ENCODE measurements at regions not wholly inside any gene's neighbourhood (a gene's known extent, or its start where the extent isn't known, plus 50 kb on each side); places are given as distances from the start of the nearest gene placed in this dataset.
"Not testable (repeated sequence)": the region's sequence is repeated elsewhere in the genome, so short reads cannot be mapped to it uniquely, and the experiment has no call there.

DNA sequence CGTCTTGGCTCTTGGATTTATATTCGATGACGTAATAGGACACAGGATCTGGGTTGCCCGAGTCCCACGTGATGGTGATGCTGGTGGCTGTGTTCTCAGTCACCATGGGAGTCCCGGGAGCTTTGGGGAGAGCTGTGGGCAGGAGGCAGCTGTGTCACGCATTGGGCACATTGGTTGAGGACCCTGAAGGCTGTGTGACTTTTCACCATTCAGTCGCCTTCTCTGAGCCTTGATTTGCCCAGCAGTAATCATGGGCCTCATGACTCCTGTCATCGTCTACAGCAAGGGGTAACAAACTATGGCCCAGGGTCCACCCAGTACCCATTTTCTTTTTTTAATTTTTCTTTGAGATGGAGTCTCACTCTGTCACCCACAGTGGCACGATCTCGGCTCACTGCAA, 96.3 kb downstream of the PTPRS start:
- no peaks in the 10 kb centered on the region for H3F3A ChIP-seq (replicated peaks; ENCODE audit: insufficient read depth)
- no peak for TF ChIP-seq GABPA (IDR thresholded peaks at IDR 0.05; ENCODE audit: low read depth)
- no peak for TF ChIP-seq TCF12 (IDR thresholded peaks at IDR 0.05)
- TF ChIP-seq POLR2AphosphoS5 (IDR thresholded peaks at IDR 0.05; ENCODE audit: low read depth, low read length), result no peak
- no peak for TF ChIP-seq YY1 (IDR thresholded peaks at IDR 0.05; ENCODE audit: low read depth)
- TF ChIP-seq SMC3 (IDR thresholded peaks at IDR 0.05; ENCODE audit: low read depth, low read length), result no peak
- TF ChIP-seq, protein P1, sequence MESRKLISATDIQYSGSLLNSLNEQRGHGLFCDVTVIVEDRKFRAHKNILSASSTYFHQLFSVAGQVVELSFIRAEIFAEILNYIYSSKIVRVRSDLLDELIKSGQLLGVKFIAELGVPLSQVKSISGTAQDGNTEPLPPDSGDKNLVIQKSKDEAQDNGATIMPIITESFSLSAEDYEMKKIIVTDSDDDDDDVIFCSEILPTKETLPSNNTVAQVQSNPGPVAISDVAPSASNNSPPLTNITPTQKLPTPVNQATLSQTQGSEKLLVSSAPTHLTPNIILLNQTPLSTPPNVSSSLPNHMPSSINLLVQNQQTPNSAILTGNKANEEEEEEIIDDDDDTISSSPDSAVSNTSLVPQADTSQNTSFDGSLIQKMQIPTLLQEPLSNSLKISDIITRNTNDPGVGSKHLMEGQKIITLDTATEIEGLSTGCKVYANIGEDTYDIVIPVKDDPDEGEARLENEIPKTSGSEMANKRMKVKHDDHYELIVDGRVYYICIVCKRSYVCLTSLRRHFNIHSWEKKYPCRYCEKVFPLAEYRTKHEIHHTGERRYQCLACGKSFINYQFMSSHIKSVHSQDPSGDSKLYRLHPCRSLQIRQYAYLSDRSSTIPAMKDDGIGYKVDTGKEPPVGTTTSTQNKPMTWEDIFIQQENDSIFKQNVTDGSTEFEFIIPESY (IDR thresholded peaks at IDR 0.05; ENCODE audit: borderline replicate concordance, low read depth), result no peak
- no peak for TF ChIP-seq FOSL2 (IDR thresholded peaks at IDR 0.05; ENCODE audit: borderline replicate concordance, low read depth)
- TF ChIP-seq EP300 (IDR thresholded peaks at IDR 0.05; ENCODE audit: borderline replicate concordance in 1 of 2, low read depth in 1 of 2, low read length in 1 of 2), result no peak
- no peaks in the 10 kb centered on the region for H3K27me3 ChIP-seq (ENCODE audit: insufficient read depth)
- ChIA-PET POLR2A (no interaction called here), CTCF (no interaction called here)
- H3K79me2 ChIP-seq (ENCODE audit: insufficient read depth), result no peaks in the 10 kb centered on the region
- no peak for DNase-seq
- peaks cover 11 to 19% of the 10 kb centered on the region in 2 experiments for H3K36me3 ChIP-seq (replicated peaks in 1 of 2; ENCODE audit: control insufficient read depth in 1 of 2, insufficient read depth in 2 of 2, low read length in 1 of 2)
- H3K4me3 ChIP-seq (ENCODE audit: low read depth in 2 of 2, low read length in 1 of 2), result no peak overlapping the region
- H3K27ac ChIP-seq (ENCODE audit: low read depth in 2 of 2, low read length in 1 of 2), result no peak overlapping the region
- H3K9me3 ChIP-seq, result no peaks in the 10 kb centered on the region
- H3K4me1 ChIP-seq (ENCODE audit: control insufficient read depth in 1 of 2, insufficient read depth in 2 of 2, low read depth in 1 of 2, low read length in 1 of 2), result no peaks in the 10 kb centered on the region; a peak in 1 of 4 replicates
- WGBS (ENCODE audit: low lambda C conversion rate), result 94% methylated on average over 8 of the region's 11 CpGs
- no peak overlapping the region for H2AFZ ChIP-seq (ENCODE audit: low read depth)
- no peaks in the 10 kb centered on the region for H4K20me1 ChIP-seq (ENCODE audit: insufficient read depth)
- H3K9ac ChIP-seq, result no peak overlapping the region
- H3K4me2 ChIP-seq, result no peak overlapping the region
- no peaks in the 10 kb centered on the region for H3K9me2 ChIP-seq

DNA sequence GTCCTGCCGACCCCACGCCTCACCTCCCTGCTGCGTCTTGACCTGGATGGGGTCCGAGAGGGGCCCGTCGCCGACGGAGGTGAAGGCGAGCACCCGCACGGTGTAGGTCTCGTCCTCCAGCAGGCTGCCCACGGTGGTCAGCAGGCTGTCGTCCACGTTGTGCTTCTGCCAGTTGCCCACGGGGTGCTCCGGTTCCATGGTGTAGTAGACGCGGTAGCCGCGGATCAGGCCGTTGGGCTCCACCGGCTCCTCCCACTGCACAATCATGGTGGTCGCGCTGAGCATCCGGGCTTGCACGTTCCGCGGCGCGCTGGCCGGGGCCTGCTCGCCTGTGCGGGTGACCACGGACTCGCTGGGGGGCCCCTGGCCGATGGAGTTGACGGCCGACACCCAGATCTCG, 96.7 kb downstream of the PTPRS start:
- H4K20me1 ChIP-seq (ENCODE audit: insufficient read depth), result no peaks in the 10 kb centered on the region
- no peak overlapping the region for H3K4me2 ChIP-seq
- peaks cover 9 to 16% of the 10 kb centered on the region in 2 experiments for H3K36me3 ChIP-seq (replicated peaks in 1 of 2; ENCODE audit: control insufficient read depth in 1 of 2, insufficient read depth in 2 of 2, low read length in 1 of 2)
- no peaks in the 10 kb centered on the region for H3K79me2 ChIP-seq (ENCODE audit: insufficient read depth)
- H3K9me3 ChIP-seq, result no peaks in the 10 kb centered on the region
- no peak for DNase-seq
- H3K4me1 ChIP-seq (ENCODE audit: control insufficient read depth in 1 of 2, insufficient read depth in 2 of 2, low read depth in 1 of 2, low read length in 1 of 2), result no peaks in the 10 kb centered on the region; a peak in 1 of 4 replicates
- H3K9ac ChIP-seq, result no peak overlapping the region
- H3K27ac ChIP-seq (ENCODE audit: low read depth in 2 of 2, low read length in 1 of 2), result no peak overlapping the region
- no peaks in the 10 kb centered on the region for H3K27me3 ChIP-seq (ENCODE audit: insufficient read depth)
- H2AFZ ChIP-seq (ENCODE audit: low read depth), result no peak overlapping the region
- POLR2A ChIA-PET, result no interaction called here
- TF ChIP-seq, protein P1 (IDR thresholded peaks at IDR 0.05; ENCODE audit: borderline replicate concordance, low read depth), result no peak
- TF ChIP-seq RFX5 (IDR thresholded peaks at IDR 0.05; ENCODE audit: low read length), result no peak
- no peaks in the 10 kb centered on the region for H3K9me2 ChIP-seq
- no peaks in the 10 kb centered on the region for H3F3A ChIP-seq (replicated peaks; ENCODE audit: insufficient read depth)
- WGBS (ENCODE audit: low lambda C conversion rate), result 96% methylated on average over 27 of the region's 40 CpGs
- no peak overlapping the region for H3K4me3 ChIP-seq (ENCODE audit: low read depth in 2 of 2, low read length in 1 of 2)
- CTCF ChIA-PET, result no interaction called here

DNA sequence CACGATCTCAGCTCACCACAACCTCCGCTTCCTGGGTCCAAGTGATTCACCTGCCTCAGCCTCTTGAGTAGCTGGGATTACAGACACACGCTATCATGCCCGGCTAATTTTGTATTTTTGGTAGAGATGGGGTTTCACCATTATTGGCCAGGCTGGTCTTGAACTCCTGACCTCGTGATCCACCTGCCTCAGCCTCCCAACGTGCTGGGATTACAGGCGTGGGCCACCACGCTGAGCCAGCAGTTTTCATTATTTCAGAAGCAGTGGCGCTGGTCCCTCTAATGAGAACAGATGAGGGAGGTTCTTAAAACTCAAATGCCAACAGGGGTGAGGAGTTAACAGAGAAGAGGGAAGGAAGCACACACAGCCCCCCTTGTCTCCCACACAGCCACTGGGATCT, 98.7 kb downstream of the PTPRS start:
- H3K4me1 ChIP-seq (ENCODE audit: control insufficient read depth in 1 of 2, insufficient read depth in 2 of 2, low read depth in 1 of 2, low read length in 1 of 2); H3K4me2 ChIP-seq; H3K9me3 ChIP-seq; H3K4me3 ChIP-seq (ENCODE audit: low read depth in 2 of 2, low read length in 1 of 2); H3K27ac ChIP-seq (ENCODE audit: low read depth in 2 of 2, low read length in 1 of 2); H3F3A ChIP-seq (replicated peaks; ENCODE audit: insufficient read depth); H2AFZ ChIP-seq (ENCODE audit: low read depth); H3K27me3 ChIP-seq (ENCODE audit: insufficient read depth); H3K9me2 ChIP-seq; DNase-seq; H3K9ac ChIP-seq; H4K20me1 ChIP-seq (ENCODE audit: insufficient read depth); CTCF ChIA-PET; H3K79me2 ChIP-seq (ENCODE audit: insufficient read depth): not testable (repeated sequence)
- POLR2A ChIA-PET, result interaction anchor here (0.6 kb wide), 1 partner anchor 290 kb away, joined by 3 read pairs; no protein-coding TSS in a partner anchor
- 100% methylated on average over 9 of the region's 9 CpGs for WGBS (ENCODE audit: low lambda C conversion rate)
- H3K36me3 ChIP-seq (replicated peaks in 1 of 2; ENCODE audit: control insufficient read depth in 1 of 2, insufficient read depth in 2 of 2, low read length in 1 of 2), result peaks cover 9 to 16% of the 10 kb centered on the region in 2 experiments

Measured in SK-N-SH (cell line).